NOMO-1 treated with DMSO at 0.1 percent for 48 hours (cell line): ENCODE measurements at regions not wholly inside any gene's neighbourhood (a gene's known extent, or its start where the extent isn't known, plus 50 kb on each side); places are given as distances from the start of the nearest gene placed in this dataset.
"Not testable (repeated sequence)": the region's sequence is repeated elsewhere in the genome, so short reads cannot be mapped to it uniquely, and the experiment has no call there.

Experiments used
- DNase-seq: peaks from one replicate; lab custom pipeline; 2025; ENCODE audit not compliant: unreplicated experiment; lab: John Stamatoyannopoulos, UW

DNA sequence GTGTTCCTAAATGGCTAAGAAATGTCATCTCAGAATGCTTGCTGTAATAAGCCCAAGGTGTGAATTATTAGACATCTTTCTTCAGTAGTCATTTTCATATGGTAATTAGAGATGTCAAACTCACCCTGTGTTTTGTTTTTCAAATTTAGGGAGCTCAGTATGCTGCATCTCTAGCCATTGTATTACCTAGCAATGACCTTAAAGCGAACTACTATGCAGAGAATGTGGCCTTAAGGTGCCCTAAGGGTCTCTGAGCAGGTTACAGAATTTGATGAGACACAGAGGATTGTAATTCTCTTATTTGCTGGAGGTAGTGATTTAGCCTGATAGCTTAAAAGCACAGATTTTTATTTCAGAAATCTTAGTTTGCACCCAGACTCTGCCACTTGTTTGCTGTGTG lies 1052.6 kb upstream of the DDX18 start:
- DNase-seq: no peak

DNA sequence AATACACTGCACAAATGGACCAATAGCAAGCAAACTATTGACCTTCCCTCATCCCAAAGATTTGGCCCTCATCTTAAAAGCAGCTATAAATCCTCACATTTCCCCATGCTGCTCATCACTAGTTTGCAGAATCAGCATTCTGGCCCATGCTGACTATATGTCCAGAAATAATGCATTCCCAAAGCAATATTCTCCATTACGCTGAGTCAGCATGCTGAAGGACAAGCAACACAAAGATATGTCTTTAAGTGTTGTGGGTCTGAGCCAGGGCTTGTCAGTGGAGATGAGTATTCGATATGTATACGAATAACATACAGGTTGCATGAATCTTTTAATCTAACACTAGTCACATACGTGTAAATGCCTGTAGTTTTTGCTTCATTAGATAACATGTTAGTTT lies 1045.0 kb upstream of the DDX18 start:
- no peak for DNase-seq

DNA sequence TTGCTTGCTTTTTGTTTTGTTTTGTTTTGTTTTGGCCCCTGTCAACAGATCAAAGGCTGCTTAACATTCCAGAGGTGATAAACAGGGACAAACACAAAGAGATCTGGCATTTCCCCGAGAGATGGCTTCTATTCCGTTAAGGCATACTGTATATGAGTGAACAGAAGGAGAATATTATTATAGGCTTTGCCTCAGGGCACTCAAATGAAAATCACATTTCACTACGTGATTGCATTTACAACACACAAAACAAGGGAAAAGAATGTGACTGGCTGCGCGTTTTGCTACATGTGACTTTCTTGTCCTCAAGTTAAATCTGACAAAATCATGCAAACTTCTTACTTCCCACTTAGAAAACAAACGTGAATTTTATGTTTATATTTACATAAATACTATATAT lies 1037.9 kb upstream of the DDX18 start:
- DNase-seq: no peak

DNA sequence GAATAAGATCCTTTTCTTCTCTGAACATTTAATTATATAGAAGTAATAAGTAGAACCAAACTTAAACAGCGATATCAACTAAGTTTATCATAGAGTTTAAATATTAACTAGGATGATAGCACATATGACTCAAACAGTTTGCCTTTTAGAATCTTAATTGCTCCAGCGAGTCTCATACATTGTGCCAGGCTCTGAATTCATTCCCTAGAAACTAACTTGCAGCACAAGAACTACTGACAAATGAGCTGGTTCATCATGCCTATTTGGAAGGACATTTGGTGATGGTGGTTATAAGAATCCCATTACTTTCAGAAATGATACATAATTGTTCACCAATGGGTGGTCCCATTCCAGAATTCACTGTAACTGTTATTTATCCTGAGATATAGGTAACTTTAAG lies 1026.6 kb upstream of the DDX18 start:
- no peak for DNase-seq

DNA sequence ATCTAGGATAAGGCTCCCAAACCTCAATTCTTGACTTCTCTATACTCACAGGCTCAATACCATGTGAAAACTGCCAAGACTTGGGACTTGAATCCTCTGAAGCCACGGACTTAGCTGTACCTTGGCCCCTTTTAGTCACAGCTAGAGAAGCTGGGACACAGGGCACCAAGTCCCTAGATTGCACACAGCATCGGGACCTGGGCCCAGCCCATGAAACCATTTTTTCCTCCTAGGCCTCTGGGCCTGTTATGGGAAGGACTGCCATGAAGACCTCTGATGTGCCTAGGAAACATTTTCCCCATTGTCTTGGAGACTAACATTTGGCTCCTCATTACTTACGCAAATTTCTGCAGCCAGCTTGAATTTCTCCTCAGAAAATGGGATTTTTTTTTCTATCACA lies 1011.8 kb upstream of the DDX18 start:
- no peak for DNase-seq

DNA sequence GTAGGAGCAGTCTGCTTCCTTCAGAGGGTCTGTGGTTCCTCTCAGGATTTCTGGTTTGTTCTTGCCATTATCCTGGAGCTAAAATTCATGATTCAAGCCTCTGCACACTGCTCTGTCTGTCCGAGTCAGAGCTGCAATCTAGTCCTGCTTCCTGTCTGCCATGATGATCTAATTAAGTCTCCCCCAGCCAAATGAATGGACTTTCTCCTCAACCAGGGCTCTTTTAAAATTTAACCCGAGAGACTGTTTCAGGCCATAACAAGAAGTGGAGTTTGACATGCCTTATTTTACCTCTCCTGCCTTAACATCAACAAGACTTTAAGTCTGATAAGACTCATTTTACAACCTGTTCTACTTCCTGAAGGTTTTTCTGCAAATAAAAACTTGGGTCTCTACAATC lies 1009.6 kb upstream of the DDX18 start:
- no peak for DNase-seq

DNA sequence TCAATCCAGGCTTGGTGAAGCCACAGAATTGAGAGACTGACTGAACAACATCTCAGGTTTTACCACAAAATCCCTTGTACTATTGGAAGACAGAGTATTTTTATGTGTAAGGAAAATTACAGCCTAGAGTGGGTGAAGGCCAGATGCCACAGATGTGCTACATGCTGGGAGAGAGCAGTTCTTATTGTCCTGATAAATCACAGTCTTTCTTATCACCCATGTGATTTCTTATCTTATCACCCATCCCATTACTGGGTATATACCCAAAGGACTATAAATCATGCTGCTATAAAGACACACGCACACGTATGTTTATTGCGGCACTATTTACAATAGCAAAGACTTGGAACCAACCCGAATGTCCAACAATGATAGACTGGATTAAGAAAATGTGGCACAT lies 1008.0 kb upstream of the DDX18 start:
- DNase-seq: not testable (repeated sequence)

DNA sequence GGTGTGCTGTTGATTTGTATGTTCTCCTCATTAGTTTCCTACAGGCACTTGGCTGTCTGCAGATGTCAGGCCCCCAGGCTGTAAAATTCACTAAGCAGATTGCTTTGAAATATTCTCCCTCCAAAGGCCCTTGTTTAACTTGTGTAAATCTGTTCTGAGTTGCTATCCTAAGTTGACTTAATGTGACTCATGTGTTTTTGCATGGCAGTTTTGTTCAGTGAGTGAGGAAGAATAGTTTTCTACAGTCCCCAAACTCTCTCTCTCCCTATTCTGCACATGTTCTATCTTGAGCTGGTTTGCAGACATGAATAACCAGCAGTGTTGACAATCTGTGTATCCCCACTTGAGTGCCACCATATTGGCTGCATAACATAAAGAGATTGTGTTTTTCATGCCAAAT lies 1005.4 kb upstream of the DDX18 start:
- no peak for DNase-seq

DNA sequence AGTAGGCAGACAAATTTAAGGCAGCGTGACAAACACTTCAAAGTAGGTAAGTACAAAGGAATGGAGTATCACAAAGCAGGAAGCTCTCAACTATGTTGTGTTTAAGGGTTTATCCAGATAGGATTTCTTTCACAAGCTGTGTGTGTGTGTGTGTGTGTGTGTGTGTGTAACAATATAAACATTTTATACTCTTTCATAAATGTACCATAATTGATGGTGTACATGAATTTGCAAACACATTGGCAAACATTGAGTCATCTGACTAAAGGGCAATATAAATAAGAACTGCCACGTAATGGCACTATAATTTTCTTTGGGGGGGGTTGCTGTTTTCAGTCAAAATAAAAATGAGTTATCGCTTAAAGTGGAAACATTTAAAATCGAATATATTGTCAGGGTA lies 1004.4 kb upstream of the DDX18 start:
- DNase-seq: no peak

DNA sequence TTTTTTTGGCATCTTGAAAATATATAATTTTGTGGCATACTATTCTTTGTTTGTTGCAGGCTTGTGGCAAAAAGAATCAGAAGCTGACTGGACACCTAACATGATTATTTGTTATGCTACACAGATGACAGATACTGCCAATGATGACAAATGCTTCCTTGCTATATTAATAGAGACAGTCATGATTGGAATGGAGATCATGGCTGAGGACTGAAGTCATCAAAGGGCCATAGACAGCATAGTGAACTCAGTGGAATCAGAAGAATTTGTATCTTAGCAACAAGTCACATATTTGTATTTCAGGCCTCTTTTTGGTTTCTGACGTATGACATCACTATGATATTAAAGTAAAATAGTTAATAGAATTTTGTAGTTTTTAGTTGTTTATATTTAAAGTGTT lies 1003.8 kb upstream of the DDX18 start:
- DNase-seq: no peak

DNA sequence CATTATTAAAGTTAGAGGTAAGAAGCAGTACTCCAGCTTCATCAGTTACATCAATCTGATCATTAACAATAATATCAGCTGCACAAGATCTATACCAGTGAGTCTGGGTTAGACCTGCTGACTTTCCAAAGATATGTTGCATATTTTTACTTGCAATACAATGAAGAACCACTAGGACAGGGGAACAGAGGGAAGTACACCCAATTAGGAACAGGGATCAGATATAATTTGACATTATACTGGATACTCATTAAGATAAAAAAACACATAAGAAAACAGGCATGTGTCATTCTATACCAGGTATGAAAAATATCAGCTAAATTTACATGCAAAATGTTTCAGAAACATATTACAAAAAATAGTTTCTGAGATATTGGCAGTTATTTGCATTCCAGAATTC lies 995.1 kb upstream of the DDX18 start:
- DNase-seq: no peak

DNA sequence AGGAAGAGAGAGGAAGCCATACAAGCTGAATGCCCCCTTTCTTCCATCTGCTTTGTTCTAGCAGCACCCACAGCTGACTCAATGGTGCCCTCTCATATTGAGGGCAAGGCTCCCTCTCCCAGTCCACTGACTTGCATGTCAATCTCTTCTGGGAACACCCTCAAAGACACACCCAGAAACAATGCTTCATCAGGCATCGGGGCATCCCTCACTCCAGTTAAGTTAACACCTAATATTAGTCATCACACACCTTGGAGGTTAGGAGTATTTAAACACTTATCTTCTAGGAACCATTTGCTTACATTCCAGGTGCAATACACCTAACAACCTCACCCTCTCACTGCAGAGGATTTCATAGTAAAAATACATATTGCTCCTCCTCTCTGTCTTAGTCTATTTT lies 993.5 kb upstream of the DDX18 start:
- no peak for DNase-seq

DNA sequence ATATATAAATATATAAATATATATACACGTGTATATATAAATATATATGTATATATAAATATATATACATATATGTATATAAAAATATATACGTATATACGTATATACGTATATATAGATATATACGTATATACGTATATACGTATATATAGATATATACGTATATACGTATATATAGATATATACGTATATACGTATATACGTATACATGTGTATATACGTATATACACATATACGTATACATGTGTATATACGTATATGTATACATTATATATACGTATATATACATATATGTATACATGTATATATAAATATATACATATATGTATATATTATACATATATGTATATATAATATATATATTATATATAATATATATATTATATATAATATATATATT lies 984.9 kb upstream of the DDX18 start:
- DNase-seq: not testable (repeated sequence)

DNA sequence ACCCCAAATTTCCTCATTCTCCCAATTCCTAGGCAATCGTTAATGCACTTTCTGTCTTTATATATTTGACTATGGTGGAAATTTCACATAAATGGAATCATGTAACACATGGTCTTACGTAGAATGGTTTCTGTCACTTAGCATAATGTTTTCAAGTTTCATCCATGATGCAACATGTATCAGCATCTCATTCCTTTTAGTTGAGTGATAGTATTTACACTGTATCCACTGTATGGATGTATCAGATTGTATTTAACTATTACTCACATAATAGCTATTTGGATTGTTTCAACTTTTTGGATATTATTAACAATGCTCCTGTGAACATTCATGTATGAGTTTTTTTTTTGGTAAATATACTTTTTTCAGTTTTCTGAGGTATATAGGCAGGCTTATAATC lies 982.3 kb upstream of the DDX18 start:
- DNase-seq: no peak

DNA sequence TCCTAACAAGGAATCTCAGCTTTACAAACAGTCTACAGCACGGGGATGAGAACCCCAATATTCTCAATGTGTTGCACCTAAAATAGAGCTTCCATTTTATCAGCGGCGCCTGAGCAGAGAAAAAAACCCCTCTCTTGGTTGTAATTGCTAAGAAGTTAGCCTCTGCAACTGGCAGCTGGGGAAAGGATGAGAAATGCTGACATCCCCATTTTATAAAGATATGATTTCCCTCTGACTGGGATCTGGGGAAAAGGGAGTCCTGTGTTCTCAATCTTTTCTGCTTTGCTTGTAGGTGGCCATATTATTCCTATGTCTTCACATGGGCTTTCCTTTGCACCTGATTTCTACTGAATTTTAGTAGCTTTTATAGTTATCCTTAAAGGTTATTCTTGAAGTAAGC lies 981.4 kb upstream of the DDX18 start:
- no peak for DNase-seq

DNA sequence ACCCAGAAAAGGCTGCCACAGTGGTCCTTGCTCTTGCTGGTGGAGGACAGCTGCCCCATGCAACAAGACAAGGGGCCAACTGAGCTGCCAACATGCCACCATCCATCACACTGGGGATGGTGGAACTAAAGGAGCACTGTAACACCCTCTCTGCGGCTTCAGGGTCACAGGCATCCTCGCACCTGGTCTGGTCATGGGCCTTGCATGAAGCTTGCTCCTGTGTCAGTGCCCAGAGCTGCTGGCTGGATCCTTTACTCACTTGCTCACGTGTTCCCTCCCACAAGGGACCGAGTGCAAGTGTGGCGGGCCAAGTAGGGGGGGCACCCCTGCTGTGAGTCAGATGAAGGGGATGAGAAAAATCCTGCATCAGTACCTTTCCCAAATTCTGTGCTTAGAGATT lies 972.3 kb upstream of the DDX18 start:
- no peak for DNase-seq

DNA sequence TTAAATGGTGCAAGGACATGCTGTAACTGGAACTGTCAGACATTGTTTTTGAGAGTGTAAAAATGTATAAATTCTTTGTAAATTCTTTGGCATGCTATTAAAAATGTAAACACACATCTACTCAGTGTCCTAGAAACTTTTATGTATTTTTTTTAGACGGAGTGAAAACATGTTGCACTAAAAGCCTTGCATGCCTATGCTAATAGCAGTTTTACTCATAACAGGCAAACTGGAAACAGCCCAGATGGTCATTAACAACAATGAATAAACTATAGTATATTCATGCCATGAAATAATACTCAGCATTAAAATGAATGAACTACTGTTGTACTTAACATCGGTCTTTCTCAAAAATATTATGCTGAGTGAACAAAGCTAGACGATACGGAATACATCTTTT lies 954.8 kb upstream of the DDX18 start:
- DNase-seq: no peak

DNA sequence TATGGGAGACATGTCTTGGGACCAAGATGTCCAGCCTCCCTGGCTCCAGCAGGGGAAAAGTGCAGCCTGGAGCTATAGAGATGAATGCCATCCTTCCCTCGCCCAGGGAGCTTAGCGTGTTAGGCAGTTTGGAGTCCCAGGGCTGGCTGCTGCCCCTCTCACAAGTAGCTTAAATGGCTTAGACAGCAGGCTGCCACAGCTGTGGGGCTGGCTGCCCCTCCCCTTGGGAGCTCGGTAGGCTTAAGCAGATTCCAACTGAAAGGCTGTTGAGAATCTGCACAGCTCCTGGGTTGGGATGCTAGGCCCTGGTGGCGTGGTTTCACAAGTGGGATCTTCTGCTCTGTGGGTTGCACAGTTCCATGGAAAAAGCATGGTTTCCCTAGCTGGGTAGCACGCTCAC lies 940.5 kb upstream of the DDX18 start:
- DNase-seq: no peak

DNA sequence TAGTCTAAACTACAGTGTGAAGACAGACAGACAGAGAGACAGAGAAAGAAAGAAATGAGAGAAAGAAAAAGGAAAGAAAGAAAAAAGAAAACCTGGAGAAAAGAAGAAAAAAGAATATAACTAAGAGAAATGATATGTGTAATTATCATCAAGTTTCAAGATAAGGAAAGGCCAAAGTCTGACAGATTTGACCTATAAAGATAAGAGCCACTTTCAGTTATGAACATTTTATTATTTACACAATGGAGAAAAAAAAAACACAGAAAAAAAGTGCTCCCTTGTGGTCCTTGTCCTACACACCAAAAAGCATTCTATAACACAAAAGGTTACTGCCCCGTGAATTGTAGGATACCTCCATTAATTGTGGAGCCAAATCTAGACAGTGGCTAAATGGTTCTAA lies 937.2 kb upstream of the DDX18 start:
- DNase-seq: no peak

DNA sequence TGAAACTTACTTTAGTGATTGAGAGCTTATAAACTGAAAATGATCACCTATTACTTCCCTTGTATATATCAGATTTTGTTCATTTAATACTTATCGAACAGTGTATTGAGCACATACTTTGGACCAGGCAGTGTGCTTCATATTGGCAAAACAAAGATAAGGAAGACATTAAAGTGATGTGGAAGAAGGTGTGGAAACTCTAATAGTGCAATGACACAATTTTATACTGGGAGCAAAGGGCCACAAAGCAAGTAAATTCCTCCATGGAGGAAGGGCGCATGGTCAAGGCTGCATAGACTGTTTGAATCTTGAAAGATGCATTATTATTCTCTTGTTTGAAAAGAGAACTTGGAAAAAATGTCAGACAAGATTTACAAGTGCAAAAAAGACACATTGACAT lies 936.5 kb upstream of the DDX18 start:
- no peak for DNase-seq

DNA sequence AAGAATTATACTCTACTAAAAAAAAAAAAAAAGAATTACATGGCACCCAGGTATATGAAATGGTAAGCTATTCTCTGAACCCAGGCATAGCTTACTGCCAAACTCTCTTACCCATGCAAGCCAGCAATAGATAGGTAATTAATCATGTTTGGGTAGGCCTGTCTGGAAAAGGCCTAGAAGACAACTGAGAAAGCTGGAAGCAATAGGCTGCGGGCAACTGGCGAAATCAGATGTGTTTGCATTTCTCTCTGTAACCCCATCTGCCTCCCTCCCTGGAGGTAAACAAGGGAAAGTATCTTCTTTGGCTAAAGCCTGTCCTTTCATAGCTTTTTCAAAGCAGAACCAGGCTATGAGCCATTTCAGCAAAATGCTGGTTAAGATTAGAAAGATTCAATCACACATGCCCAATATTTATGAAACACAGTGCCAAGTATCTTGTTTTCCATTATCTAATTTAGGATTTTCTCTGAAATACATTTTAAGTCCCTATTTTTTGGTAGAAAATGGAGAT lies 934.8 kb upstream of the DDX18 start:
- DNase-seq: no peak

DNA sequence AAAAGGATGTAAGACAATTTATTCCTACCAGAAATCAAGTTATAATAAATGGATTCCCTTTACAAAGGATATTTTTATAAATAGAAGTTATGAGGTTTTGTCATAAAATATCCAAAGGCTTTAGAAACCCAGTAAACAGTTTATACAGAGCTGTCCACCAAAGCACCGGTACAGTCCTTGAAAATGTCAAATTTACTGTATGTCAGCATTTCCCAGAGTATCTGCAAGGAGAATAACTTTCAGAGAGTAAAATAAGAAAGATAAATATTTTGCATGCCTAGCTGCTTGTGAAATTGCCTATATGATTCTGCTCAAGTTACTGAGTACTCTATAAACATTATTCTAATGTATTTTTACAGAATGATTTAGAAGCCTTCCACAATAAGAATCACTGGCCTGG lies 923.3 kb upstream of the DDX18 start:
- no peak for DNase-seq

DNA sequence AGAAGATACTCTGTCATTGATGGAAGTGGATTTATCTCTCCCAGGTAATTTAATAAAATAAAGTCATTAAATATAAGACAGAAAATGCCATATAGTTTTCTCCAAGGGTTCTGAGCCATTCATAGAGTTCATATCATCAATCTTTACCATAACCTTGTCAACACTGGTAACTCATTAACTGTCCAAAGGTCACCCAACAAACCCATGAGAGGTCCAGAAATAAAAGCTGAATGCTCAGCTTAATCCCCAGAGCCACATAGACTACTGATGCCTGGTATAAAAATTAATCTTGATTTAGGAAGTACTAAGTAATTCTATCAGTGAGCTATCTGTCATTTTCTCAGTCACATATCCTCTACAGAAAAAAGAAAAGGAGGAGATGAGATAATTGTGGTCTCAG lies 903.0 kb upstream of the DDX18 start:
- no peak for DNase-seq

DNA sequence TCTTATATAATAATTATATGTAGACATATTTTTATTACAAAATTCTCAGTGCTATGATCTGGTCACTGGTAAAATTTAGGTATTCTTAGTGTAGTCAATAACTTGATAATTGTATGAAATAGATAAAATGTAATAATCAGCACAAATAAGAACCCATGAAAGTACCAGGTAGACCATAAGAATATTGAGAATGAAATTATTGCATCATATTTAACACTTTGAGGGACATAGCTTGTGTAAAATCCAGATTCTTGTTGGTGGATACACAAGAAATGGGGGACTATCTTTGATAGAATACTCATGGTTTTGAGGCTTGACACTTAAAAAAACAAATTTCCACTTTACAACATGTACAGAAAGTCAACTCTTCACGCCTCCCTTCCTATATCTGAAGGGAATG lies 898.8 kb upstream of the DDX18 start:
- DNase-seq: no peak
